Left forelimb (tissue), 1 donor: ENCODE measurements at regions not wholly inside any gene's neighbourhood (a gene's known extent, or its start where the extent isn't known, plus 50 kb on each side); places are given as distances from the start of the nearest gene placed in this dataset.

ENCODE experiments used
- DNase-seq: peaks from one replicate; pipeline ENCODE4 v3.0.0-alpha.2; 2018; ENCODE audit warnings: low spot score

- no peak for DNase-seq
Observed at GRCh38 chr2:164178835-164179465, 442.3 kb downstream of the GRB14 start.

- no peak for DNase-seq
Observed at GRCh38 chr2:164164602-164165001, 428.8 kb upstream of the FIGN start.

GRCh38 chr2:164155558-164155957 lies 419.8 kb upstream of the FIGN start:
- DNase-seq: no peak

- no peak for DNase-seq
Observed at GRCh38 chr2:164151522-164151921, 415.7 kb upstream of the FIGN start.

- no peak for DNase-seq
Observed at GRCh38 chr2:164150604-164151003, 414.8 kb upstream of the FIGN start.

GRCh38 chr2:164146441-164146840 lies 410.6 kb upstream of the FIGN start:
- DNase-seq: no peak

DNA sequence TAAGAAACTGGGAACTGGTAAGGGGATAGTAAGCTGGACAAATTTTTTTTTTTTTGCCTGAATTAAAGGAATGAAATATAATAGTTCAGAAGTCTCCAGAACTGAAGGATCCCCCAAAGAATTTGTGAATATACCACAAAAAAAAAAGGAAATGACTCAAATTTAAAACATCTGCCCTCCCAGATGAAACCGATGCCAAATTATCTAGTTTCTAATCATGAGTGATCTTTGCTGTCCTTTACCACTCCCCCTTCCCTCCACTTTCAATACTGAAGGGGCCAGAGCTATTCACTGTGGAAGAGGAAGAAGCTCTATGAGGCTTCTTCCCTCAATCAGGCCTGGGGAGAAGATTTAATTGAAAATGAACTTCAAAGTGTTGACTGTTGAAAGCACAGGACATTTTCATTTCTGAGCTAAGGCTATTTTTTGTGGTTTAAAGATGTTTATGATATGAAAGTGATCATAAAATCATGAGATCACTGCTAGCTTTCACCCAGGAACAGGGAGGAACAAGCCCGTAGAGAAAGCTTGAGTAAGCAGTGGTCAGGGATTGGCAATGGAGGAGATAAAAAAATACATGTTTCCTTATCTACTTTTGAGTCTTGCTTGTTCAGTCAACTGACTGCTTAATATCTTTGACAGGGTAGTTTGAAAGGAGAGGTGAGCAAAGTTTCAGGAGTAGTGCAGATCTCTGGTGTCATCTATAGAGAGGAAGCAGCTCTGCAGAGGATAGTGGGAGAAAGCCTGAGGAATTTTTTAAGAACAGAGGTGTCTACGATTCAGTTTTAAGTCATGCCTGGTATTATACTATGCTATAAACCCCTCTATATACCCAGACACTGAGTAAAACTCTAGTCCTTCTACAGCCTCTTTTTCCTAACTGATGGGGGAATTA lies 409.5 kb upstream of the FIGN start:
- DNase-seq: no peak

DNA sequence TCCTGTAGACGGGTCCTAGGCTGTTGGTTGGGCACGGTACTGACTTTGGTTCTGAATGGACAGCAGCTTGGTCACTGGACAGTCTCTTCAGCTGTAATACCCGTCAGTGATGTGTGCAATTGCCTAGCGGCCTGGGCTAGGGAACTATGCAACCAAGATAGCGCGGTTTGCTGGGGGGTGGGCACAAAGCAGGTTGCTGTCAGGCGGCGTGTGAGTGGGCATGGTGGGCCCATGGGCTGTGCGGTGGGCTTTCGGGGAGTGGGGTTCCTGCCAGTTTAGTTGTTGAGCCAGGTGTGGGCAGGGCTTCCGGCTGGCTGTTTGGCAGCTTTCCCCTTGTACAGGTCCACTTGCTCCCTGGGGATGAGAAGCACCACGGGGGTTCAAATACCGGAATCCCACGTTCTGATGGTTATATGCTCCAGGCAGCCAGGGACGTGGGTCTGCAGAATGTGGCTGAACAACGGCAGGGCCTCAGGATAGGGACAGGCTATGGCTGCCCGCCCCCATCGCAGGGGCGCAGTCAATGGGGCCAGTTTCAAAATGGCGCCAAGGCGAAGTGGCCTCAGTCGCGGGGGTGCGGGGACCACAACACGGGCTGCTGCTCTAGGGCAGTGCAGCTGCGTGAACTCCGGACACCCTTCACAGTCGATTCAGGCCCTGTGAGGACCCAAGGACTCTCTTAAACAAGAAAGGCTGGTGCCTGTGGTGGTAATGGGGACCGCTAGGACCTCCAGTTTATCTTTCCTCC lies 407.5 kb upstream of the FIGN start:
- no peak for DNase-seq

- no peak for DNase-seq
Observed at GRCh38 chr2:164142755-164143154, 406.9 kb upstream of the FIGN start.

DNA sequence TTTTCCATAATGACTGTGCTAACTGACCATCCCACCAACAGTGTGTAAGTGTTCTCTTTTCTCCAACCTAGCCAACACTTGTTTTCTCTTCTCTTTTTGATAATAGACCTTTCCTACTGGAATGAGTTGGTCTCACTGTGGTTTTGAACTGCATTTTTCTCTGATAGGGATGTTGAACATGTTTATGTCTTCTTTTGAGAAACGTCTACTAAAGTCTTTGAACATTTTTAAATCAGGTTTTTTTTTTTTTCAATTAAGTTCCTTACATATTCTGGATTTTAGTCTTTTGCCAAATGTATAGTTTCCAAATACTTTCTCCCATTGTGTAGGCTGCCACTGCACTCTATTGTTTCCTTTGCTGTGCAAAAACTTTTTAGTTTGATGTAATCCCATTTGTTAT lies 405.5 kb upstream of the FIGN start:
- DNase-seq: no peak

- DNase-seq: no peak
Observed at GRCh38 chr2:164138750-164139149, 402.9 kb upstream of the FIGN start.

GRCh38 chr2:164134336-164134735 lies 398.5 kb upstream of the FIGN start:
- DNase-seq: no peak

DNA sequence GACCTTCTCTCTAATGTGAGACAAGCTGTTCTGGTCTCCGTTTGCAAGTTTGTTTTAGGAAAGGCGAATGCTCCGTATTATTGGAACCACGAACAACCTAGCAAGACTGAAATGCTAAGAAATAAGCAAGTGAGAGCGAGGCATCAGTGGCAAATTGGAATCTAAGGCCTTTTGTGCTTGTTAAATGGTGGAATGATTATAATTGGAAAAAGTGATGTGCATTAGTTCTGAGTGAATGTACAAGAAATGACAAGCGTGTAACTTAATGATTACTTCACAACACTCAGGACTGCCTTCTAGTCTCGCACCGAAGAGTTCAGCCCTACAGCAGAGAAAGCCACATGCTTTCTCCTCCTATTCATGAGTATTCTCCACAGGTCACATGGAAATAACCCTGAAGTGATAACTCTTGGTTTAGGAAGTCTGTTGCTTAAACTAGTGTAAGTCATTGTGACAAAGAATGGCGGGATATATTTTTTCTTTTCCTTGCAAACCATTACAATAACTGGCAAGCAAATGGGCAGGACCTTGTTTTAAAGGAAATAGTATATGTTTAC lies 392.2 kb upstream of the FIGN start:
- DNase-seq: no peak

- DNase-seq: no peak
Observed at GRCh38 chr2:164126960-164127660, 391.3 kb upstream of the FIGN start.

DNA sequence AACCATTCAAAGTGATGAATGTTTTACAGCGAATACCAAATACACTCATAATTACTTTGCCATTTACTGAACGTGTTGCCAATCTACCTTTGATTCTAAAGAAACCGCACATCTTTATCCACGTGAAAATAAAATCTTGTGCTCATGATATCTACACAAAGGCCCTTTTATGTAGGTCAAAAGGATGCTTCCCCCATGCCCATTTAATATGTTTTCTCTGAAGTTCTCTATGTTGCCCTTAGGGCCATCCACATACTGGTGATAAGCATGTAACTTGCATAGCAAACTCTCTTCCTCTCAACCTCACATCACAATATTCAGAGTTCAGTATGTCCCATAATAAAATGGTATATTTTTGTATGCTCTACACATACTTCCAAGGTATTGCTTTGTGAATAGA lies 380.0 kb upstream of the FIGN start:
- DNase-seq: no peak

DNA sequence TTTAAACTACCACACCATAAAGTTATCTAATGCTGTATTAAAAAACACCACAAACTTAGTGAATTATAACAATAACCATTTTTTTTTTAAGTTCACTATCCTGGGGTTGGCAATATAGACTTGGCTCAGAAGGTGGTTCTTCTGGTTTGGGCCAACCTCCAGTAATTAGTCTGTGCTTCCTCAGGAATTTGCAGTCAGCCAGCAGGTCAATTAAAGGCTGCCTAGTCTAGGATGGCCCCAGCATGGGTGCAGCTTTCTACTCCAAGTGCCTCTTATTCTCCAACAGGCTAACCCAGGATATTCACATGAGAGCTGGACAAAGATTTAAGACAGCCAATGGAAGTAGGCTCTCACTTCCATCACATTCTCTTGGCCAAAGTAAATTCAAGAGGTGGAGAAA lies 379.1 kb upstream of the FIGN start:
- no peak for DNase-seq

DNA sequence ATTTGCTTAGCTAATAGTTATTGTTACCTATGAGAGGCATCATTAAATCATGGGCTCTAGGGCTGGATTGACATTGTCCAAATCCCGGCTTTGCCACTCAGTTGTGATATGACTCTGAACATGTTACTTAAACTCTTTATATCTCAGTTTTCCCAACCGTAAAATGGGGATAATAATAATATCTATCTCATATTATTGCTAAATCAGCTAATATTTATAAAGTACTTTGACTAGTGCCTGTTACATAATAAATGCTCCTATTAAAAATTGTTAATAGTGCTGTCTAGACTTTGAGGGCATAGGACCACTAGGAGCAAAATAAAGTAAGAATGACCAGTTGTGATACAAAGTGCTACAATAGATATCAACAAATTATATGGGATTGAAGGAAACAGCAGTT lies 376.3 kb upstream of the FIGN start:
- DNase-seq: no peak

DNA sequence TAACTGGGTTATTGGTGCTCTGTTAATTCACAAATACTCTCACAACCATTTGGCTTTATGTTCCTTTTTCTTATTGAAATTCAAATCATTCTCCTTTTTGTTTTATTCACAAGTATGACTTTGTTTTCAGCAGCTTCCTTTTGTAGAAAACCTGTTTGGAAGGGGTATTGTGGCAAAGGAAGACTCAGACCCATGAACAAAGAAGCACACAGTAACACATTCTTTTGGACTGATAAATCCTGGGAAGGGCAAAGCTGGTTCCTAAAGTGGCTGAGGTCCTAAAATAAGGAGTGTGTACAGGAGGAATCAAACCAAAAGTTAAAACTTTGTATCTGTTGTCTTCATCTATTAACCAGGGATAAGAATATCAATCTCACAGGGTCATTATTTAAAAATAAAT lies 374.7 kb upstream of the FIGN start:
- DNase-seq: no peak

GRCh38 chr2:164109006-164109405 lies 373.2 kb upstream of the FIGN start:
- DNase-seq: no peak

- no peak for DNase-seq
Observed at GRCh38 chr2:164103271-164103670, 367.5 kb upstream of the FIGN start.

GRCh38 chr2:164102366-164102765 lies 366.6 kb upstream of the FIGN start:
- no peak for DNase-seq

DNA sequence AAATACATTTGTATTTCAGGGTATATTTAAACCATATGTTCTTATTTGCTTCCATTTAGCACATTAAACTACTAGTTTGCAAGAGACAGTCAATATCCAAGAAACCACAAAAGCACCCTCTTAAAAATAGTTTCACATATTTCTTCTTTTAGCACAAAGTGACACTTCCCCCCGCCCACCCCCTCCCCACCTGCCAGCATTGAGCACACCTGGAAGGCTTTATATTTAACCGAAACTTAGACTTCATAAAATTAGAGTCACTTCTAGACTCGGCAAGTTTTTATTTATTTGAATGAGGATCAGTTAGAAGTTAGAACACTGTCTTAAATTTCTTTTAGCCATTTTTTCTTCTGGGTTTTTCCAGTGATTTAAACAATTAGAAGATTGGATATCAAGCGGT lies 355.9 kb upstream of the FIGN start:
- no peak for DNase-seq
